ENCODE measurements at regions not wholly inside any gene's neighbourhood (a gene's known extent, or its start where the extent isn't known, plus 50 kb on each side); places are given as distances from the start of the nearest gene placed in this dataset.

DNA sequence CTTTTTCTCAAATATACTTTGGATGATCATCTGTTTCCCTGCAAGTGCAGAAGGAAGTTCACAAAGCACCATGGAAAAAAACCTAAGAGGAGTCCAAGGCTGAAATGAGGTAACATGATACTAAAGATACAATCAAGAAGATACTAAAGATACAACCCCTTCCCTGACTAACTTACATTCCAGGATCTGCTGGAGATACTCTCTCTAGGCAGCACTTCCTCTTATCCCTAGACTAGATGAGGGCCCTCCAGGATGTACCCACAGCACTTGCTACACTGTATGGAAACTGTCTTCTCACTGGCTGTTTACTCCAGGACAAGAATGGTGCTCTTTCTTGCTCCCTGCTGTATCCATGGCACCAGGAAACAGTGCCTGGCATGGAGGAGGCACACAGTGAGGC is 116.4 kb upstream of the NFE2L3 start:
- no peaks in the 10 kb centered on the region for H3K9me3 ChIP-seq (ENCODE audit: low read length)
- TF ChIP-seq, protein P1, sequence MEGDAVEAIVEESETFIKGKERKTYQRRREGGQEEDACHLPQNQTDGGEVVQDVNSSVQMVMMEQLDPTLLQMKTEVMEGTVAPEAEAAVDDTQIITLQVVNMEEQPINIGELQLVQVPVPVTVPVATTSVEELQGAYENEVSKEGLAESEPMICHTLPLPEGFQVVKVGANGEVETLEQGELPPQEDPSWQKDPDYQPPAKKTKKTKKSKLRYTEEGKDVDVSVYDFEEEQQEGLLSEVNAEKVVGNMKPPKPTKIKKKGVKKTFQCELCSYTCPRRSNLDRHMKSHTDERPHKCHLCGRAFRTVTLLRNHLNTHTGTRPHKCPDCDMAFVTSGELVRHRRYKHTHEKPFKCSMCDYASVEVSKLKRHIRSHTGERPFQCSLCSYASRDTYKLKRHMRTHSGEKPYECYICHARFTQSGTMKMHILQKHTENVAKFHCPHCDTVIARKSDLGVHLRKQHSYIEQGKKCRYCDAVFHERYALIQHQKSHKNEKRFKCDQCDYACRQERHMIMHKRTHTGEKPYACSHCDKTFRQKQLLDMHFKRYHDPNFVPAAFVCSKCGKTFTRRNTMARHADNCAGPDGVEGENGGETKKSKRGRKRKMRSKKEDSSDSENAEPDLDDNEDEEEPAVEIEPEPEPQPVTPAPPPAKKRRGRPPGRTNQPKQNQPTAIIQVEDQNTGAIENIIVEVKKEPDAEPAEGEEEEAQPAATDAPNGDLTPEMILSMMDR (conservative IDR thresholded peaks at IDR 0.05; ENCODE audit: low read length) = no peak
- TF ChIP-seq EZH2phosphoT487 (IDR thresholded peaks at IDR 0.05; ENCODE audit: borderline replicate concordance, low read depth, low read length) = no peak
- H4K20me1 ChIP-seq (ENCODE audit: insufficient read depth, low read length) = no peaks in the 10 kb centered on the region
- H3K4me1 ChIP-seq (ENCODE audit: insufficient read depth, low read length, poor library complexity, severe bottlenecking) = no peaks in the 10 kb centered on the region
- H3K9me2 ChIP-seq (ENCODE audit: insufficient read depth, low read length) = no peaks in the 10 kb centered on the region
- no peaks in the 10 kb centered on the region for H3K36me3 ChIP-seq (ENCODE audit: insufficient read depth, low read length)
- H3K4me3 ChIP-seq (ENCODE audit: low read depth, low read length, poor library complexity, severe bottlenecking) = no peak overlapping the region
- POLR2A ChIA-PET = no interaction called here
- no peak for DNase-seq (ENCODE audit: low spot score)
- CTCF ChIA-PET (ENCODE audit: unreplicated experiment) = no interaction called here
- H3K27ac ChIP-seq (ENCODE audit: low read depth, low read length, poor library complexity, severe bottlenecking) = no peak overlapping the region
- intact Hi-C loops (cut with micrococcal nuclease; ENCODE audit: unreplicated experiment) = no loop called here
- H2AFZ ChIP-seq (ENCODE audit: low read length) = no peak overlapping the region
- no peaks in the 10 kb centered on the region for H3K79me2 ChIP-seq (ENCODE audit: insufficient read depth, low read depth, low read length)
- BruUV-seq (replicated peaks) = no TSS peak
- H3K4me2 ChIP-seq (ENCODE audit: low read length) = no peak overlapping the region

DNA sequence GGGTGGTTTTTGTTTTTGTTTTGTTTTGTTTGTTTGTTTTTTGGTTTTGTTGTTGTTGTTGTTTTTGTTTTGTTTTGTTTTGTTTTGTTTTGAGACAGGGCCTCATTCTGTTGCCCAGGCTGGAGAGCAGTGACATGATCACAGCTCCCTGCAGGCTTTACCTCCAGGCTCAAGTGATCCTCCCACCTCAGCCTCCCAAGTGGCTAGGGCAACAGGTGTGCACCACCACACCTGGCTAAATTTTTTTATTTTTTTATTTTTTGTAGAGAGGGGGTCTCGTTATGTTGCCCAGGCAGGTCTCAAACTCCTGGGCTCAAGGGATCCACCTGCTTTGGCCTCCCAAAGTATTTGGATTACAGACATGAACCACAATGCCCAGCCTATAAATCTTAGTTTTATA is 115.9 kb upstream of the NFE2L3 start:
- ChIA-PET CTCF (ENCODE audit: unreplicated experiment) (no interaction called here), POLR2A (no interaction called here)
- H3K4me3 ChIP-seq (ENCODE audit: low read depth, low read length, poor library complexity, severe bottlenecking) = no peak overlapping the region
- no peak overlapping the region for H3K4me2 ChIP-seq (ENCODE audit: low read length)
- TF ChIP-seq EZH2phosphoT487 (IDR thresholded peaks at IDR 0.05; ENCODE audit: borderline replicate concordance, low read depth, low read length) = no peak
- TF ChIP-seq, protein P1 (conservative IDR thresholded peaks at IDR 0.05; ENCODE audit: low read length) = no peak
- H4K20me1 ChIP-seq (ENCODE audit: insufficient read depth, low read length) = no peaks in the 10 kb centered on the region
- BruUV-seq (replicated peaks) = no TSS peak
- no peaks in the 10 kb centered on the region for H3K9me2 ChIP-seq (ENCODE audit: insufficient read depth, low read length)
- H3K36me3 ChIP-seq (ENCODE audit: insufficient read depth, low read length) = no peaks in the 10 kb centered on the region
- H3K79me2 ChIP-seq (ENCODE audit: insufficient read depth, low read depth, low read length) = no peaks in the 10 kb centered on the region
- intact Hi-C loops (cut with micrococcal nuclease; ENCODE audit: unreplicated experiment) = no loop called here
- H3K4me1 ChIP-seq (ENCODE audit: insufficient read depth, low read length, poor library complexity, severe bottlenecking) = no peaks in the 10 kb centered on the region
- H3K9me3 ChIP-seq (ENCODE audit: low read length) = no peaks in the 10 kb centered on the region
- H3K27ac ChIP-seq (ENCODE audit: low read depth, low read length, poor library complexity, severe bottlenecking) = no peak overlapping the region
- no peak for DNase-seq (ENCODE audit: low spot score)
- no peak overlapping the region for H2AFZ ChIP-seq (ENCODE audit: low read length)

DNA sequence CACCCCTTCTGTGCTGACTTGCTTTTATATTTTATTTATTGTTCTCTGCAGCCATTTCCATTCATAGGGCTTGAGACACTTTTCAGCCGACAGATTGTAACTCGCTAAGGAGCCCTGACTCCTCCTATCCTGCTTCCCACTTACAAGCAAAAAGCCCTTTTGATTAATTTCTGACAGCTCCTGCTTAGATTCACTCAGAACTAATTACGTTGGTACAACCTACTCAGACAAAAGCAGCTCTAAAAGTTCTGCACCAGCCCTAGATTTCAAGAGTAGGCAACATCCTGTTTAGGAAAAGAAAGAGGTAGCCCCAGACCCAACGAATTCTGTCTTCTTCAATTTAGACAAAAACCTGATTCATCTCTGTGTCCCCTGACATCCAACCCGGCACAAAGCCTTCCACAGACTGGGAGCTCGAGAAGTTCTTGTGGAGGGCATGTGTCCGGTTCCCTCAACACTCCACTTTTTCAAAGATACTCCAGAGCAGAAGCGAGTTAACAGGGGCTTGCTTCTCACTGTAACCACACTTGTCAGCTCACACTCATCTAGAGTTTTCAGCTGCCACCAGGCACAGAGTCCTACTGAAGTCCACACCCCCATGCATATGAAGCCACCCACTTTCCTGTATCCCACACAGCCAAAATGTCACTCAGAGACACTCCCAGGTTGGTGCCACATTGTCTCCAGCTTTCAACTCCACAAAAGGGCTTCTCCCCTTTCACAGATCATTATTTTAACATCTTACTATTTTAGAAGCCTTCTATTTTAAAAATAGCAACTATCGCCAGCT is 113.6 kb upstream of the NFE2L3 start:
- ChIA-PET POLR2A (interaction anchor here (0.8 kb wide), 1 partner anchor 73 kb away, joined by 3 read pairs; no protein-coding TSS in a partner anchor), CTCF (ENCODE audit: unreplicated experiment) (no interaction called here)
- intact Hi-C loops (cut with micrococcal nuclease; ENCODE audit: unreplicated experiment) = no loop called here
- Histone ChIP-seq H3K9me2 (ENCODE audit: insufficient read depth, low read length) (no peaks in the 10 kb centered on the region), H3K36me3 (ENCODE audit: insufficient read depth, low read length) (no peaks in the 10 kb centered on the region), H3K9me3 (ENCODE audit: low read length) (no peaks in the 10 kb centered on the region), H4K20me1 (ENCODE audit: insufficient read depth, low read length) (no peaks in the 10 kb centered on the region), H2AFZ (ENCODE audit: low read length) (no peak overlapping the region), H3K4me1 (ENCODE audit: insufficient read depth, low read length, poor library complexity, severe bottlenecking) (no peaks in the 10 kb centered on the region), H3K79me2 (ENCODE audit: insufficient read depth, low read depth, low read length) (no peaks in the 10 kb centered on the region), H3K27ac (ENCODE audit: low read depth, low read length, poor library complexity, severe bottlenecking) (no peak overlapping the region), H3K4me3 (ENCODE audit: low read depth, low read length, poor library complexity, severe bottlenecking) (no peak overlapping the region), H3K4me2 (ENCODE audit: low read length) (no peak overlapping the region)
- DNase-seq (ENCODE audit: low spot score) = no peak
- TF ChIP-seq, protein P1 (conservative IDR thresholded peaks at IDR 0.05; ENCODE audit: low read length) = no peak
- no peak for TF ChIP-seq EZH2phosphoT487 (IDR thresholded peaks at IDR 0.05; ENCODE audit: borderline replicate concordance, low read depth, low read length)
- BruUV-seq (replicated peaks) = no TSS peak

Measured in OCI-LY7 (cell line).